SH-SY5Y (cell line): ENCODE measurements at regions not wholly inside any gene's neighbourhood (a gene's known extent, or its start where the extent isn't known, plus 50 kb on each side); places are given as distances from the start of the nearest gene placed in this dataset.

Experiments used
- GATA2 ChIP-seq: IDR thresholded peaks from 2 replicates; pipeline ENCODE4 v1.6.1; 2011; ENCODE audit warnings: mild to moderate bottlenecking, low read depth, low read length
- GATA3 ChIP-seq: IDR thresholded peaks from 2 replicates; pipeline ENCODE4 v1.6.1; 2011; ENCODE audit warnings: low read depth, mild to moderate bottlenecking, low read length, moderate library complexity

DNA sequence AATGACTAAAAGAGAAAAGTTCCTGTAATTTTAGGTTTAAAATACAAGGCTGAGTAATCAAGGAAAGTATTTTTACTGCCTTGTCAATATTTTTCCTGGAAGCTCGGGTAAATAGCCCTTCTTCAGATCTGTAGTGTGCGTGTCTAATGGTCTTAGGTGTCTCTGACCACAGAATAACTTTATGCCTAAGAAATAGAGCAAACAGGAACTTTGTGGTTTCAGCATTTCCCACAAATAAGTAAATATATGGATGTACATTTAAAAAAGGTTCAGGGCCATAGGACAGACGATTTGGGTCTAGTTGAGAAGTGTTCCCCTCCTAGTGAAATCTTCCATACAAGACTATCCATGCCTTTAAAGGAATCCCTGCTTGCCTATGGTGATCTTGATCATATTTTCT lies 107.0 kb downstream of the ZC3H11B start:
- no peak for TF ChIP-seq GATA3
- no peak for TF ChIP-seq GATA2

DNA sequence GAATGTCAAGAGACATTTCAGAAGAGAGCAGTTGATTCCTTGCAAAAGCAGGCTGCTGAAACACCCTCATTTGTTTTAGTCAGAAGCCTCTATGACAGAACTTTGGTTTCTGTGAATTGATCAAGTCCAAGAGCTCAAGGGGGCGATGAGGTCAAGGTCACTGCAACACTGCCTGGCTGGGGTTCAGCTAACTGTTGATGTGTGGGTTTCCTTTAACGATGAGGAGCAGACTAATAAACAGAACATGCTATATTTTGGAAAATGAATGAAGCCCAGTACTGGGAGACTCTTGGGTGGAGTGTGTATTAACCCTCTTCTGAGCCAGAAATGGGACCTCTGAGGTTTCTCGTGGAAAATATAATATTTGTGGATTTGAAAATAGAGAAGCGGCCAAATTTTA lies 109.3 kb downstream of the ZC3H11B start:
- no peak for TF ChIP-seq GATA2
- no peak for TF ChIP-seq GATA3

GRCh38 chr1:219500327-219500897 lies 112.5 kb downstream of the ZC3H11B start:
- TF ChIP-seq GATA3, result no peak
- no peak for TF ChIP-seq GATA2

GRCh38 chr1:219498666-219499065 lies 114.2 kb downstream of the ZC3H11B start:
- no peak for TF ChIP-seq GATA2
- no peak for TF ChIP-seq GATA3

- no peak for TF ChIP-seq GATA2
- TF ChIP-seq GATA3, result no peak
These were observed 117.0 kb downstream of the ZC3H11B start for GRCh38 chr1:219495737-219496408.

- TF ChIP-seq GATA2 (no peak), GATA3 (no peak)
These were observed 120.2 kb downstream of the ZC3H11B start for GRCh38 chr1:219492717-219493116.

DNA sequence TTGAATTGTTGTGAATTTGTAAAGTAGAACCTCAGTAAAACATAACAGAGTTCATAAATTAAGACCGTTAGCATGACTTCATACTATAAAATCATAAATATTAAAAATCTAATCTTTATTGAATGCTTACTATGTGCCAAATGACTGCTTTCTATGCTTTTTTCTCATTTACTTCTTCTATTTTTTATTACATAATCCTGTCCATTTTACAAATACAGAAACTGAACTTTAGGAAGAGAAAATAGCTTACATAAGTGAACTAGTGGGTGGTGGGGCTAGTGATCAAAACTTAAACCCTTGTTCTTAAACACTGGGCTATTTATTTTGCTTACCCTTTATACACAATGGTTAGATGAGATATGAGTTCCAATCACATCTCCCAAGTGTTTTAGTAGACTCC lies 122.3 kb downstream of the ZC3H11B start:
- TF ChIP-seq GATA2 (no peak), GATA3 (no peak)

DNA sequence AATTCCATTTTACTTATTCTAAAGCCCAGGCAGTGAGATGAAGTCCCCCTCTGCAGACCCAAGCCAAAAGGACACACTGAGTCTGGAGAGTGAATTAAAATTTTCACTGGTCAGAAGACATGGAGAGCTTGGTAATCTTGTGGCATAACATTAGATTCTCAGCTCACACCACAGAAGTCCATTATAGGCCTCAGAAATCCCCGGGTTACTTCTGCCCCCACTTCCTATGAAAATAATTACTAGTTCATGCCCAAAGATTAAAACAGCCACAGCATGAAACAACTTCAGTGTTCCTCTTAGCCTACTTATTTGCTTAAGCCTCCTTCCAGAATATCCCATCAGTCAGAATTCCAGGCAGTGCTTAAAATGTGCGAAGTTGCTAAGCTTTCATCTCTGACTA lies 123.3 kb downstream of the ZC3H11B start:
- TF ChIP-seq GATA3, result no peak

- no peak for TF ChIP-seq GATA2
- TF ChIP-seq GATA3, result no peak
These were observed 124.6 kb downstream of the ZC3H11B start for GRCh38 chr1:219488275-219488674.

DNA sequence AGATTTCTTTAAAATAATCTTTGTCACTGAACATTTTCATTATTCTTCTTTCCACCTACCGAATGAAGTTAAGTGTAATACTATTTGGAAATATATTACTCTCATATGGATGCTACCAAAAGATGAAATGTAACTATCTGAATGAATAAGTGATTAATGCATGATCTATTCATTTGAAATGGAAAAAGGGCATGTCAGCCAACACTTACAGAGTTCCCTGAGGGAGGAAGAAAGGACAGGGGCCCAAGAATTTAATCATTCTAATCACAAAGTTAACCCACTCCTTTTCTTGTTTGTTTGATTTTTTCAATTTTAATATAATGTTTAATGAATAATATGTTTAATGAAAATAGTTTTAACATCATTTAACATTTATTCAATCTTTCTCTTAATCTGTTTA lies 129.4 kb downstream of the ZC3H11B start:
- no peak for TF ChIP-seq GATA2
- no peak for TF ChIP-seq GATA3

GRCh38 chr1:219480011-219480410 lies 132.9 kb downstream of the ZC3H11B start:
- TF ChIP-seq GATA2 (no peak), GATA3 (no peak)

- TF ChIP-seq GATA3, result no peak
- no peak for TF ChIP-seq GATA2
These were observed 134.1 kb downstream of the ZC3H11B start for GRCh38 chr1:219478811-219479210.

- TF ChIP-seq GATA3 (no peak), GATA2 (no peak)
These were observed 135.0 kb downstream of the ZC3H11B start for GRCh38 chr1:219477861-219478260.

- no peak for TF ChIP-seq GATA3
- no peak for TF ChIP-seq GATA2
These were observed 136.2 kb downstream of the ZC3H11B start for GRCh38 chr1:219476716-219477115.

- TF ChIP-seq GATA2 (no peak), GATA3 (no peak)
These were observed 136.8 kb downstream of the ZC3H11B start for GRCh38 chr1:219476116-219476515.

DNA sequence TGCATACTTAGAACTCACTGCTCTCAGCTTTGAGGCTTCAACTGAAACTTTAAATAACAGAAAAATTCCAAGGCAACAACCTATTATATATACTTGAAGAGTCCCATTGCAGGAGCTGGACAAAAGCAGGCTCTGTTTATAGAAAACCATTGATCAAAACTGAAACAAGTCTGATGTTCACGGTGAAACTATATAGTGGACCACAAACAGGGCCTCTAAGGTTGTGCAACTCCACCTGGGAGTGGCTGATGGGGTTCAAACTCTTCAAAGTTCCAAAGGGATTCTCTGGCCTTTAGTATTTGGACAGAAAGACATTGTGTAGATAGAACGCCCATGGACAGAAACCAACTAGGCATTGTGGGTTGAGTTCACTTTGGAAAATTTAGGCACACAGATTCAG lies 140.3 kb downstream of the ZC3H11B start:
- TF ChIP-seq GATA3 (no peak), GATA2 (no peak)

- no peak for TF ChIP-seq GATA2
- no peak for TF ChIP-seq GATA3
These were observed 145.4 kb downstream of the ZC3H11B start for GRCh38 chr1:219467524-219467923.
